Stomach (tissue), 8 donors: ENCODE measurements at regions not wholly inside any gene's neighbourhood (a gene's known extent, or its start where the extent isn't known, plus 50 kb on each side); places are given as distances from the start of the nearest gene placed in this dataset.

ENCODE experiments used
- DNase-seq, 2 donors: peaks; one replicate each; pipeline versions ENCODE4 v3.0.0 to v3.0.0-alpha.2; 2013 to 2019
- H3K27ac ChIP-seq, 5 donors: fragments of 200-600 bp in 4 of 5; sonication (generic) in 4 of 5; one replicate each; pipeline ENCODE4 v1.5.1; 2013 to 2019; ENCODE audit warnings: mild to moderate bottlenecking in 1 of 5, moderate library complexity in 1 of 5
- H3K27me3 ChIP-seq, 3 donors: fragments of 200-600 bp; sonication (generic); one replicate each; pipeline ENCODE4 v1.5.1; 2017 to 2019; ENCODE audit warnings: mixed run types in 1 of 3
- H3K36me3 ChIP-seq, 4 donors: fragments of 200-600 bp; sonication (generic); 1 replicate in 3 of 4; 2 replicates in 1 of 4; pipeline ENCODE4 v1.5.1; 2016 to 2019
- H3K4me1 ChIP-seq, 4 donors: fragments of 200-600 bp; sonication (generic); one replicate each; pipeline ENCODE4 v1.5.1; 2016 to 2019
- H3K4me3 ChIP-seq, 4 donors: fragments of 200-600 bp; sonication (generic) in 3 of 4; one replicate each; pipeline ENCODE4 v1.5.1; 2016 to 2019; ENCODE audit warnings: mild to moderate bottlenecking in 1 of 4
- H3K9me3 ChIP-seq, 4 donors: fragments of 200-600 bp; sonication (generic); one replicate each; pipeline ENCODE4 v1.5.1; 2016 to 2019
- CTCF ChIP-seq, 7 experiments: fragments of 450-650 bp in 4 of 7; fragments of 200-600 bp in 3 of 7; sonication (generic) in 3 of 7; IDR thresholded peaks; one replicate each; pipeline ENCODE4 v1.5.1; 2016 to 2019; ENCODE audit warnings: antibody characterized with exemption in 7 of 7, control low read depth in 2 of 7, mild to moderate bottlenecking in 1 of 7
- EP300 ChIP-seq: sonication (generic); formaldehyde crosslinking; IDR thresholded peaks from one replicate; pipeline ENCODE4 v1.6.1; 2017; ENCODE audit warnings: antibody characterized with exemption
- POLR2A ChIP-seq, 4 donors: fragments of 450-650 bp; IDR thresholded peaks; one replicate each; pipeline ENCODE4 v1.6.1; 2016; ENCODE audit warnings: antibody characterized with exemption in 4 of 4, control low read depth in 2 of 4, mild to moderate bottlenecking in 1 of 4, moderate library complexity in 1 of 4
- POLR2AphosphoS5 ChIP-seq, 3 donors: sonication (generic); formaldehyde crosslinking; IDR thresholded peaks; one replicate each; pipeline ENCODE4 v1.6.1; 2016; ENCODE audit warnings: antibody characterized with exemption in 3 of 3
- WGBS, 5 donors: extraction: QIAGEN DNeasy Blood & Tissue Kit in 3 of 5; methylation state at CpG; one replicate each; pipeline versions ENCODE4 v1.1.5 to v1.1.7; 2013 to 2018; 5-methylcytosine and 5-hydroxymethylcytosine counted together
- intact Hi-C: fragments of 100-400 bp; cut with DNase I; formaldehyde crosslinking; loops from one replicate; pipeline ENCODE4 v1.15.1; 2023; ENCODE audit warnings: low total_unique reads
- donor health status: healthy with polysubstance abuse.
- donor health status: Bipolar disorder and iron deficiency.
- donor health status: healthy.

- DNase-seq, result no peak
Observed at GRCh38 chr14:42241101-42241500, 634.4 kb downstream of the LRFN5 start.

GRCh38 chr14:42229976-42230375 lies 623.3 kb downstream of the LRFN5 start:
- intact Hi-C loops, result no loop called here
- no peak overlapping the region for H3K27ac ChIP-seq
- TF ChIP-seq EP300, result no peak
- TF ChIP-seq POLR2A (IDR thresholded peaks at IDR 0.05), result no peak
- no peak for TF ChIP-seq CTCF (IDR thresholded peaks at IDR 0.05)
- no peak for TF ChIP-seq POLR2AphosphoS5 (IDR thresholded peaks at IDR 0.05)
- DNase-seq, result no peak
- peaks cover 0 to 4% (median 1%) of the 10 kb centered on the region in 4 donors for H3K9me3 ChIP-seq
- 66 to 85% (median 81%) methylated on average over 3 of the region's 3 CpGs for WGBS, 5 donors
- H3K4me3 ChIP-seq, result no peak overlapping the region
- H3K4me1 ChIP-seq, result no peaks in the 10 kb centered on the region
- H3K27me3 ChIP-seq, result no peaks in the 10 kb centered on the region
- no peaks in the 10 kb centered on the region for H3K36me3 ChIP-seq

More at GRCh38 chr14:42241101-42241500, 634.4 kb downstream of the LRFN5 start:
- H3K27me3 ChIP-seq, result no peaks in the 10 kb centered on the region
- no peaks in the 10 kb centered on the region for H3K4me1 ChIP-seq
- TF ChIP-seq POLR2AphosphoS5 (IDR thresholded peaks at IDR 0.05), result no peak
- no peak for TF ChIP-seq POLR2A (IDR thresholded peaks at IDR 0.05)
- TF ChIP-seq CTCF (IDR thresholded peaks at IDR 0.05), result no peak
- TF ChIP-seq EP300, result no peak
- H3K36me3 ChIP-seq, result no peaks in the 10 kb centered on the region
- no peak overlapping the region for H3K4me3 ChIP-seq
- peaks cover 0 to 32% (median 0%) of the 10 kb centered on the region in 4 donors for H3K9me3 ChIP-seq
- H3K27ac ChIP-seq, result no peak overlapping the region
- intact Hi-C loops, result no loop called here
- 68 to 78% (median 74%) methylated on average over 2 of the region's 2 CpGs for whole genome bisulfite sequencing, 5 donors

- Histone ChIP-seq H3K9me3 (no peaks in the 10 kb centered on the region), H3K27me3 (no peaks in the 10 kb centered on the region), H3K4me1 (no peaks in the 10 kb centered on the region), H3K36me3 (no peaks in the 10 kb centered on the region), H3K4me3 (no peak overlapping the region), H3K27ac (no peak overlapping the region)
- WGBS, 5 donors, result 78 to 89% (median 86%) methylated on average over 6 of the region's 6 CpGs
- intact Hi-C loops, result no loop called here
- TF ChIP-seq EP300 (no peak), POLR2A (IDR thresholded peaks at IDR 0.05) (no peak), CTCF (IDR thresholded peaks at IDR 0.05) (no peak), POLR2AphosphoS5 (IDR thresholded peaks at IDR 0.05) (no peak)
- no peak for DNase-seq
Observed at GRCh38 chr14:42229294-42229693, 622.6 kb downstream of the LRFN5 start.

- no peak for DNase-seq
- no peaks in the 10 kb centered on the region for H3K9me3 ChIP-seq
- intact Hi-C loops, result no loop called here
- no peak for TF ChIP-seq EP300
- TF ChIP-seq POLR2A (IDR thresholded peaks at IDR 0.05), result no peak
- TF ChIP-seq CTCF (IDR thresholded peaks at IDR 0.05), result no peak
- TF ChIP-seq POLR2AphosphoS5 (IDR thresholded peaks at IDR 0.05), result no peak
- H3K27ac ChIP-seq, result no peak overlapping the region
- no peaks in the 10 kb centered on the region for H3K4me1 ChIP-seq
- no peaks in the 10 kb centered on the region for H3K27me3 ChIP-seq
- H3K36me3 ChIP-seq, result no peaks in the 10 kb centered on the region
- no peak overlapping the region for H3K4me3 ChIP-seq
- WGBS, 5 donors, result 67 to 97% (median 83%) methylated on average over 7 of the region's 7 CpGs
Observed at GRCh38 chr14:42228611-42229010, 621.9 kb downstream of the LRFN5 start.
